Right lobe of liver (tissue), 6 donors: ENCODE measurements at regions not wholly inside any gene's neighbourhood (a gene's known extent, or its start where the extent isn't known, plus 50 kb on each side); places are given as distances from the start of the nearest gene placed in this dataset.

ENCODE experiments used
- ATAC-seq, 4 donors: fragments of 200-7000 bp; cut with Tn5 transposase; one replicate each; pipeline ENCODE4 v1.9.1; 2020; ENCODE audit warnings: mild to moderate bottlenecking in 4 of 4, moderate library complexity in 4 of 4
- DNase-seq, 3 donors: peaks; one replicate each; pipeline ENCODE4 v3.0.0-alpha.2; 2020
- H3K27ac ChIP-seq, 3 donors: fragments of 200-600 bp; one replicate each; pipeline ENCODE4 v1.8.0; 2022
- H3K27me3 ChIP-seq, 2 donors: fragments of 200-600 bp; one replicate each; pipeline ENCODE4 v1.8.0; 2022
- H3K36me3 ChIP-seq, 4 donors: fragments of 200-600 bp; sonication (generic) in 1 of 4; one replicate each; pipeline versions ENCODE4 v1.5.1 to v1.8.0; 2017 to 2022; ENCODE audit warnings: control low read depth in 1 of 4
- H3K4me1 ChIP-seq, 4 donors: fragments of 200-600 bp; sonication (generic) in 1 of 4; one replicate each; pipeline versions ENCODE4 v1.5.1 to v1.8.0; 2017 to 2022; ENCODE audit warnings: control low read depth in 1 of 4
- H3K4me3 ChIP-seq, 3 donors: fragments of 200-600 bp; one replicate each; pipeline ENCODE4 v1.8.0; 2022
- H3K9me3 ChIP-seq, 4 donors: fragments of 200-600 bp; sonication (generic) in 1 of 4; one replicate each; pipeline versions ENCODE4 v1.5.1 to v1.8.0; 2017 to 2022; ENCODE audit warnings: control low read depth in 1 of 4
- CTCF ChIP-seq, 4 donors: fragments of 200-600 bp in 3 of 4; fragments of 450-650 bp in 1 of 4; IDR thresholded peaks; one replicate each; pipeline versions ENCODE4 v1.5.1 to v1.8.0; 2016 to 2022; ENCODE audit warnings: antibody characterized with exemption in 4 of 4, mild to moderate bottlenecking in 2 of 4
- POLR2A ChIP-seq: fragments of 450-650 bp; IDR thresholded peaks from one replicate; pipeline ENCODE4 v1.6.1; 2017; ENCODE audit warnings: antibody characterized with exemption, mild to moderate bottlenecking
- WGBS: methylation state at CpG from one replicate; pipeline ENCODE4 v1.1.6; 2018; ENCODE audit warnings: low coverage, low lambda C conversion rate; ENCODE audit not compliant: insufficient coverage; ENCODE audit errors: missing lambda C conversion rate; 5-methylcytosine and 5-hydroxymethylcytosine counted together
- intact Hi-C, 2 donors: fragments of 100-400 bp; cut with DNase I; formaldehyde crosslinking; loops; one replicate each; pipeline versions ENCODE4 v1.11.2 to v1.14.1; 2022
- donor health status: DM: no; HTN: yes; CAD: no.
- donor health status: DM: no; HTN: no; CAD: no.
- donor health status: DM: no; HTN: no; CAD: no.
- donor health status: DM: no; HTN: yes; CAD: no.
- donor health status: DM: no; HTN: yes; CAD: no.

- Histone ChIP-seq H3K27me3 (no peaks in the 10 kb centered on the region), H3K36me3 (no peaks in the 10 kb centered on the region), H3K4me3 (no peak overlapping the region), H3K4me1 (peaks cover 0 to 17% (median 4%) of the 10 kb centered on the region in 4 donors), H3K27ac (peak overlapping the region in 2 of 3 donors; percentile 58 to 64), H3K9me3 (no peaks in the 10 kb centered on the region)
- DNase-seq: peak; percentile 91 to 93 (median 92)
- 22% methylated on average over 6 of the region's 6 CpGs for WGBS
- TF ChIP-seq CTCF (IDR thresholded peaks at IDR 0.05) (no peak), POLR2A (no peak)
- peak; percentile 90 to 96 (median 92) for ATAC-seq
- intact Hi-C loops: no loop called here
Measured at GRCh38 chr1:245060684-245061374, 94.0 kb upstream of the KIF26B start.

DNA sequence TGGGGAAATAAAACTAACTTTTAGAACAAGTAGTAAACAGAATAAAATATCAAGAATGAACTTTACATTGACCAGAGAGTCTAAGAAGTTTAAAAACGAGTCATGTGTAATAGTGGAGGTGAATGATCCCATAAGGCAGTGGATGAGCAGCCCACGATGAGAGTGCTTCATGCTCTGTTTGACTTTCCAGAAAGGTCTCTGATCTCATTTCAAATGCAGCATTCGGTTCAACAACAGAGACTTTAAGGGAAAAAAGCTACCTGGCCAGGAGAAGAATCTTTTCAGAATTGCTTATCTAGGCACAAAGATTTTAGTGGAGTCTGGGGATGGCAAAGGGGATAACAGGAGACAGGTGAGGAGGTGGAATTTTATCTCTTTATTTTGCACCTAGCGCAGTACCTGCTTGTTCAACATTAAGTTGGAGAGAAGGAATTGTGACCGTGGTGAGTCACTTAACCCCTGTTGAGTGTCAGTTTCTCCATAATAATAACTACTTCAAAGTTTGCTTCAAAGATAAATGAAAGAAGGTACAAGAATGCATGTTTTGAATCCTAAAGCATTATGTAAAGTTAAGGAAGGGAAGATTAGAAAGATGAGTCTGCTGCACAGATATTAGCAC lies 94.9 kb upstream of the KIF26B start:
- H3K9me3 ChIP-seq: no peaks in the 10 kb centered on the region
- H3K27me3 ChIP-seq: no peaks in the 10 kb centered on the region
- intact Hi-C loops: no loop called here
- no peaks in the 10 kb centered on the region for H3K36me3 ChIP-seq
- no peak for ATAC-seq
- WGBS: 55% methylated on average over 4 of the region's 5 CpGs
- TF ChIP-seq POLR2A (no peak), CTCF (IDR thresholded peaks at IDR 0.05) (no peak)
- H3K27ac ChIP-seq: peak overlapping the region in 2 of 3 donors; percentile 58 to 64
- DNase-seq: no peak
- H3K4me3 ChIP-seq: no peak overlapping the region
- peaks cover 0 to 17% (median 4%) of the 10 kb centered on the region in 4 donors for H3K4me1 ChIP-seq

GRCh38 chr1:245058882-245059281 lies 95.9 kb upstream of the KIF26B start:
- DNase-seq (no peak), ATAC-seq (no peak)
- intact Hi-C loops: no loop called here
- Histone ChIP-seq H3K4me1 (peaks cover 0 to 17% (median 4%) of the 10 kb centered on the region in 4 donors), H3K36me3 (no peaks in the 10 kb centered on the region), H3K4me3 (no peak overlapping the region), H3K27ac (no peak overlapping the region), H3K27me3 (no peaks in the 10 kb centered on the region), H3K9me3 (no peaks in the 10 kb centered on the region)
- TF ChIP-seq POLR2A (no peak), CTCF (IDR thresholded peaks at IDR 0.05) (no peak)
- 69% methylated on average over 2 of the region's 4 CpGs for WGBS

DNA sequence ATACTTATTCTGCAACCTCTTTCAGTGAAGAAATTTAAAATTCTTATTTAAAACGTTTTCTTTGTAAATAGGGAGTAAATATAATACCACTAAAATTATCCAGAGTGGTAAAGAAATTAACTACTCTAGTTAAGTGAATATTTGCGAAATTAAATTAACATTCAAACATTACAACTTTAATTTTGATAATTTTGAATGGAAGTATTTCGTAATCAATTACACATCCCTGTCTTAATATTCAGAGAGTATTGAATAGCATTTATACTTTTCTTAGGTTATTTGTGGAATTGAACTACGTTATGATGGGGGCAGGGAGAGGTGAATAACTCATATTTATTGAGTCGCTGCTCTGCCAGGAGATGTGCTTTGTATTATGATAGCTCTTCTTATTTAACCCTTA lies 96.3 kb upstream of the KIF26B start:
- DNase-seq (no peak), ATAC-seq (no peak)
- Histone ChIP-seq H3K27ac (no peak overlapping the region), H3K4me1 (peaks cover 0 to 17% (median 4%) of the 10 kb centered on the region in 4 donors), H3K4me3 (no peak overlapping the region), H3K27me3 (no peaks in the 10 kb centered on the region), H3K9me3 (no peaks in the 10 kb centered on the region), H3K36me3 (no peaks in the 10 kb centered on the region)
- TF ChIP-seq CTCF (IDR thresholded peaks at IDR 0.05) (no peak), POLR2A (no peak)
- WGBS: 81% methylated on average over 5 of the region's 5 CpGs
- intact Hi-C loops: no loop called here
